GM10266 (cell line): ENCODE measurements at regions not wholly inside any gene's neighbourhood (a gene's known extent, or its start where the extent isn't known, plus 50 kb on each side); places are given as distances from the start of the nearest gene placed in this dataset.

Experiments
- DNase-seq: peaks from one replicate; pipeline ENCODE4 v3.0.0; 2012; ENCODE audit errors: extremely low spot score
- CTCF ChIP-seq: IDR thresholded peaks from 2 replicates; pipeline ENCODE4 v1.5.1; 2012; ENCODE audit warnings: mild to moderate bottlenecking, low read depth; ENCODE audit not compliant: control insufficient read depth, insufficient read depth; ENCODE audit errors: missing control alignments

GRCh38 chr4:129403848-129404247, 307.9 kb downstream of the C4orf33 start:
- no peak for DNase-seq
- no peak for TF ChIP-seq CTCF

- no peak for TF ChIP-seq CTCF
Observed at GRCh38 chr4:129410115-129410514, 314.2 kb downstream of the C4orf33 start.

GRCh38 chr4:129415004-129415403, 319.1 kb downstream of the C4orf33 start:
- no peak for TF ChIP-seq CTCF
- no peak for DNase-seq

More at GRCh38 chr4:129410115-129410514, 314.2 kb downstream of the C4orf33 start:
- no peak for DNase-seq

GRCh38 chr4:129420637-129421036, 324.7 kb downstream of the C4orf33 start:
- TF ChIP-seq CTCF, result no peak
- DNase-seq, result no peak

- TF ChIP-seq CTCF, result no peak
- no peak for DNase-seq
Observed at GRCh38 chr4:129422277-129422676, 326.3 kb downstream of the C4orf33 start.

GRCh38 chr4:129428454-129428853, 332.5 kb downstream of the C4orf33 start:
- no peak for DNase-seq
- TF ChIP-seq CTCF, result no peak

- TF ChIP-seq CTCF, result no peak
- DNase-seq, result no peak
Observed at GRCh38 chr4:129429581-129430320, 333.8 kb downstream of the C4orf33 start.
